NT2/D1 (cell line): ENCODE measurements at regions not wholly inside any gene's neighbourhood (a gene's known extent, or its start where the extent isn't known, plus 50 kb on each side); places are given as distances from the start of the nearest gene placed in this dataset.

Source experiments
- YY1 ChIP-seq: IDR thresholded peaks from 2 replicates; pipeline ENCODE4 v1.6.1; 2011; ENCODE audit not compliant: insufficient read length, insufficient read depth
- ZNF274 ChIP-seq: IDR thresholded peaks from 2 replicates; pipeline ENCODE4 v1.6.1; 2011; ENCODE audit warnings: mild to moderate bottlenecking, low read depth, low read length

DNA sequence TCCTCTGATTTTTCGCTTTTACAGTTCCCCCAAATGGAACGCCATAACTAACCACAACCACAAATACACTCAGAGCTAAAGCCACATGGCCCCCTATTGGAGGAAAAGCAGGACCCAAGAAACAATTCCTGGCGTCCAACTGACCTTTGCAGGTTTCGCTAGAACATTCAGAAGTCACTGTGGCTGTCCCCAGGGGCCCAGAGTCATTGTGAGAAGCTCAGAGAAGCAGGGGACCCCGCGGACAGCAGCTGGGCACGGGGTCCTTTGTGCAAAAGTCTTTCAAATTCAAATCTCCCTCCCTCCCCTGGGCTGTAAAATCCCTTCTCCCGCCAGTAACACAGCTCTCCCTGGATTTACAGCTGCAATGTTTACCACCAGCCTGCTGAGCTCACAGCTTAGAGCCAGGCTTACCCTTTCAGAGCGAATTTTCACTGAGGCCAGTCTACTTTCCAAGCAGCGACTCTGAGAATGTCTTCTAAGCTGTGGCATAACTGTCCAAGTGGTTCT is 214.8 kb downstream of the CRLF2 start:
- TF ChIP-seq YY1 (no peak), ZNF274 (no peak)
